Activated CD4-positive, CD25-positive, alpha-beta regulatory T cell (primary cell): ENCODE measurements at regions not wholly inside any gene's neighbourhood (a gene's known extent, or its start where the extent isn't known, plus 50 kb on each side); places are given as distances from the start of the nearest gene placed in this dataset.
"Not testable (repeated sequence)": the region's sequence is repeated elsewhere in the genome, so short reads cannot be mapped to it uniquely, and the experiment has no call there.

Experiments
- DNase-seq, 4 experiments: peaks; one replicate each; lab custom pipeline; 2025; lab: John Stamatoyannopoulos, UW

GRCh38 chr3:70737666-70738290 is 425.3 kb upstream of the MDFIC2 start:
- no peak for DNase-seq

DNA sequence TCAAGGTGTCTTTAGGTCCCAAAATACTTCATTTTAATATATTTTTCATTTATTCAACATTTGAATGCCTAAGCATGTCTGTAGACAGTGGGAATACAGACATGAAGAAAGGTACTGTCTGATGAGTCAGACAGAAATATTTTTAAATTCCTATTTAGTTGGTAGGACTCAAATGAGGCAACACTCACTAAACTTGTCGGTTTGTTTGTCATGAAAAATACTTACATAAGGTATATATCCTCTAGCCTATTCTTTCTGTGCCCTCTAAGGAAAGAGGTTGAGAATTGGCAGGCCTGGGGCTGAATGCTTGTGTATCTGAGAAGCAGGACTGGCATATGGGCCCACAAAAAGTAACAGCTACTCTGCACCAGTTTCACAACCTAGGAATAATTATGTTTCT is 423.6 kb upstream of the MDFIC2 start:
- DNase-seq, result no peak

DNA sequence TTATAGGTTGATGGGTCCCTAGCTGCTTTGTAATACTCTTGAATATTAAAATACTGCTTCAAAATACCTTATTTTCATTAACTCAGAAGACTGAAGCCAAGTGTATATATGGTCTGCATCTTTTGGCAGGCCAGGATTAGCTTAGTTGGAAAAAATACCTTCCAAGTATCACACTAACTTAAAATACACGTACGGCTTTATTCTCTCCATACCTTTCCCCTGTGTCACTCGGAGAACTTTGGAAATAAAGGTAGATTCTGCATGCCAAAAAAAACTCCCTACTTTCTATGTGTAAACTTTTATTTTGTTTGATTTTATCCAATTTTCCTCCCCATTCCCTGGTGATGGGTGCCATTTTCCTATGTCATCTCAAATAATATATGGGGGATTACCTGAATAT is 422.3 kb upstream of the MDFIC2 start:
- DNase-seq, result no peak

GRCh38 chr3:70731046-70731445 is 418.6 kb upstream of the MDFIC2 start:
- no peak for DNase-seq

- no peak for DNase-seq
These were observed 417.4 kb upstream of the MDFIC2 start for GRCh38 chr3:70729845-70730244.

DNA sequence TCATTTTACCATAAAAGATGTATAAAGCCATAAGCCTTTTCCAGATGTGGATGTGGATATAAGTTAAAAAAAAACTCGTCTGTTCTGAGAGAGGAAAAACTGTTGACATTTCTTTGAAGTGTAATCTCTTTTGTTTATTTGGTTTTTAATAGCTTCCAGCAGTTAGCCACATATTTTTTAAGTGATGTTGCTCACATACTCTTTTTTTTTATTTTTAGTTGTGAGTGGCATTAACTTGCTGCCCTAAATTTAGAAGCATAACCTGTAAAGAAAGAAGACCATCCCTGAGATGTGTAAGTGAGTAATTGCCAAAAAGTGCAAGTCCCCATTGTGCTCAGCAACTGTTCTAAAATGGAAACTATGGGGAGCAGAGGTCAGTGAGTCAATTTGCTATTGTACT is 415.9 kb upstream of the MDFIC2 start:
- no peak for DNase-seq

- no peak for DNase-seq
These were observed 414.5 kb upstream of the MDFIC2 start for GRCh38 chr3:70726961-70727360.

DNA sequence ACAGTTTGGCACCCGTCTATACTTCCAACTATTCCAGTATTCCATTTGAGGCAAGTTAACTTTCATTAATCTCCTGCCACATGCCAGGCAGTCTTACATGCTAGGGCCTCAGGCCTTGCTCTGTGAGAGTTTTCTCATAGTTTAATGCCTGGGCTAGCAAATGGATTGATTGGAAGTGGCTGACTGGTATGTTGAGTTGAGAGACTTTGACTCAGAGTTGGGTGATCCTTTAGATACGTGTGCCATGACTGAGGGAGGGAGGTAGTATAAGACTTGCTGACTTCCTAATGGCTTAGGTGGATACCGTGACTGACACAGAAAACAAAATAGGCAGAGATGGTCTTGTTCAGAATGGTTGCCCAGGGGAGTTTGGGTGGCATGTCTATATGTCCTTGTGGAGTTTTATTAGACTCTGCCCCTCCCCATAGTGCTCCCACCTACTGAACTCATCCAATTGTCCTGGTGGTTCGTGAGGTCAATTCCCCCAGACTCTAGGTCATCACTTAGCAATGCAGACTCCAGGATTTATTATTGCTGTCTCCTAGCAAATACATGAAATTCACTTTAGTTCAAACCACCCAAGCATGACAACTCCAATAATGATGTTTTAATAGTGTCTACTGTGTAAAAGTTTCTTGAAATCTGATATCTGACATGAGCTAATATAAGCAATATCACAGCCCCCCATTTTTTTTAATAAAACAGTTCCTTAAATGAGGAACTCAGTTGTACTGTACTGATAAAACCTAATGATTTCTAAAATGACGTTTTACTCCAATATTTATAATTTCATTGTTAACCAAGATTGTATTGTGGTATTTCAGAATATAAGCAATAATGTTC is 413.9 kb upstream of the MDFIC2 start:
- no peak for DNase-seq

DNA sequence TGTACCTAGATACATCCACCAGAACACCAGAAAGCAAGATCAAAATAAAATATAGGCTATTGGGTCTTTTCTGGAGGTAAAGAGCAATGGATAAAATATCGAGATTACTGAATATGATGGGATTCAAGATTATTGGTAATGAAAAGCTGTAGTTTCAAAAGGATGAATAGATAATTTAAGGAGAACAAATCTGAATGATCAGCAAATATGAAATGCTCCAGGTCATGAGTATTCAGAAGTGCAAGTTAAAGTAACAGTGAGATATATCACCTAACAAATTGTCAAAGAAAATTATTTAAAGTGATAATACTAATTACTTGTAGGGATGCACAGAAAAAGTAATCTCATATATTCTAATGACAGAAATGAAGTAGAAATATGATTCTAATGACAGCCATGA is 409.6 kb upstream of the MDFIC2 start:
- DNase-seq, result no peak

GRCh38 chr3:70716832-70717231 is 404.4 kb upstream of the MDFIC2 start:
- no peak for DNase-seq

- DNase-seq, result no peak
These were observed 400.1 kb upstream of the MDFIC2 start for GRCh38 chr3:70712449-70713082.

- no peak for DNase-seq
These were observed 391.1 kb upstream of the MDFIC2 start for GRCh38 chr3:70703305-70704102.

DNA sequence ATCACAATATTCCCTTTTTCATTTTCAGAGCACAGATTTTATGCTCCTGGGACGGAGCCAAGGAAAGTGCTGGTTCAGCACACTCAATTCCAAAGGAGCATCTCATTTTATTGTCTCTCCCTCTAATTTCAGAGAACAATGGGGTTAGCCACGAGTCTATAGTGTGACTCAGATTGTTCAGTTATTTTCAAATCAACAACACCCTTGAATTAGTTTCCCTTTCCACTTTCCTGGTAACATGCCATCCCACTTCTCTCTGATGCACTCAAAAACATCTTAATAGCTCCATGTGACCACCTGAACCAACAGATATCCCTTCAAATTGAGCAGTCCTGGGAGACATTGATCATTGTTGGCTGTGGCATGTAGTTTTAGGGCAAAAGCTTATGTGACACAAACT is 389.7 kb upstream of the MDFIC2 start:
- DNase-seq, result no peak

GRCh38 chr3:70684701-70685100 is 372.3 kb upstream of the MDFIC2 start:
- no peak for DNase-seq

DNA sequence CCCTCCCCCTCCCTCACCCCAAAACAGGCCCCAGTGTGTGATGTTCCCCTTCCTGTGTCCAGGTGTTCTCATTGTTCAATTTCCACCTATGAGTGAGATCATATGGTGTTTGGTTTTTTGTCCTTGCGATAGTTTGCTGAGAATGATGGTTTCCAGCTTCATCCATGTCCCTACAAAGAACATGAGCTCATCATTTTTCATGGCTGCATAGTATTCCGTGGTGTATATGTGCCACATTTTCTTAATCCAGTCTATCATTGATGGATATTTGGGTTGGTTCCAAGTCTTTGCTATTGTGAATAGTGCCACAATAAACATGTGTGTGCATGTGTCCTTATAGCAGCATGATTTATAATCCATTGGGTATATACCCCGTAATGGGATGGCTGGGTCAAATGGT is 363.4 kb upstream of the MDFIC2 start:
- not testable (repeated sequence) for DNase-seq

DNA sequence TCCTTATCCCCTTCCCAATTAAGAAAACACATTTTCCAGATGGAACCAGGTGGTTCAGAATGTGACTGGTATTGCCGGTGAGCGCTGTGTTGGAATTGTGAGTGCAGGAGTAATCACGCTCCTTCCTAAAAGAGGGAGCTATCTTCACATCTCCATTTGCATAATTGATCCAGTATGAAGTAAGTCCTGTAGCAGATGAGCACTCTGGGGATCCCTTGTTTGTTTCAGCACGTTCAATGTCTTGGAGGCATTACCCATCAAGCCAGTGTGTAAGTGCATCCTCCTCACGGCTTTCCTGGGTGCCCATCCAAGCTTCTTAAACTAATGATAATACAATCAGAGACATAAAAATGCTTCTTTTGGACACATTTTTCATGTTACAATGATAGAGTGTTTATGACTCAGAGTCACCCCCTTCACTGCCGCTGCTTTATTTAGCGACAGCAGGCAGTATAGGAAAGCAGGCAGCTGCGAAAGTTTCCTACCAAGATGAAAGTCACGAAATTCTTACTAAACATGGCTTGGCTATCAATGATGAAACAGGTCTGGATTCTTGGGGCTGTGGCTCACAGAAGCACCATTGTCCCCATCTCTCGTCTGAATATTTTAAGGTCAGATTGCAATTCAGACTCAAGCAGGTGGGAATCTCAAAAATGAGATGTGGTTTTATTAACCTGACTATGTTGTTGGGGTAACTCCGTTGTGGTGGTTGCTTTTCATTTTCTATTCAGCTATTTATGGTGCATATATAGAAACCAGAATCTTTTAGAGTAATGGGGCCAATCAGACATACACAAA is 346.3 kb upstream of the MDFIC2 start:
- no peak for DNase-seq

GRCh38 chr3:70657454-70657853 is 345.0 kb upstream of the MDFIC2 start:
- no peak for DNase-seq

- no peak for DNase-seq
These were observed 335.4 kb upstream of the MDFIC2 start for GRCh38 chr3:70647823-70648222.

DNA sequence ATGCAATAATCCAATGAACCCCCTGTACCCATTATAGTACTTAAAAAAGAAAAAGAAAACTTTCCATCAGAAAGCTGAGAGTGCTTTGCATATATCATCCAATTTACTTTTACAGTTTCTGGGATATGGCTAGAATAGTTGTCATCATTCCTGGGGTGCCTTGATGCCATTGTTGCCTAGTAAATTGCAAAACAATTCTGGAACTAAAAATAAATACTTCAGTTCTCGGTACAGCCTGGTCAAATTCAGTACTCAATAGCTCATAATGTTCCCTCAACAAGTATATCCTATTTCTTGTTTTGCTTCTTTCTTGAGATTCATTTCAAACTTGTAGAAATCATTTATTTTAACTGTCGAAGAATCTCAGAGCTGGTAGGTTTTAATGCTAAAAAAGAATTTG is 334.7 kb upstream of the MDFIC2 start:
- DNase-seq, result no peak

DNA sequence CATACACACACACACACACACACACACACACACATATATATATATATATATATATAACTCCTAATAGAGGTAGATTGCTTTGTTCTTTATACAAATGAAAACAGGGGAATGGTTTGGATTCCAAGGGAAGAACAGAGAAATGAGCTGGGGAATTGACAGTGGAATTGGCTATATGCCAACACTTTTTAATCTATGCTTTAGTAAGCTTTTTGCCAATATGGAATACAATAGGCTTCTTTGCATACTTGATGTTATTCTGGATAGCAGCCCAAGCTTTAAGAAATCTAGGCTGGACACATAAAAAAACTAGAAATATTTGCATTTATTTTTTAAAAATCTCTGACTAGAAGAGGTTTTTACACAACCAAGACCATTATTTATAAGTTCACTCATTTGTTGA is 334.2 kb upstream of the MDFIC2 start:
- no peak for DNase-seq

GRCh38 chr3:70640481-70640880 is 328.0 kb upstream of the MDFIC2 start:
- DNase-seq, result no peak

GRCh38 chr3:70635301-70635700 is 322.9 kb upstream of the MDFIC2 start:
- no peak for DNase-seq
